HCT116 (cell line): ENCODE measurements at regions not wholly inside any gene's neighbourhood (a gene's known extent, or its start where the extent isn't known, plus 50 kb on each side); places are given as distances from the start of the nearest gene placed in this dataset.

ENCODE experiments used
- ATAC-seq: fragments of 200-7000 bp; cut with Tn5 transposase; 2 replicates; pipeline ENCODE4 v1.9.1; 2020; ENCODE audit warnings: mild to moderate bottlenecking, moderate library complexity
- BruUV-seq: library from RNA; stranded (reverse); fragments of 400-500 nt; replicated peaks from 2 replicates; lab custom pipeline; 2021; lab: Mats Ljungman, UMichigan
- CTCF ChIA-PET: fragments of 300-600 bp; sonication (Branson Sonifier 250); formaldehyde crosslinking; loops from one replicate; lab custom pipeline; 2021; ENCODE audit warnings: antibody characterized with exemption; lab: Charles Lee
- POLR2A ChIA-PET: fragments of 300-600, 350-600 bp; sonication (Branson Sonifier 250); formaldehyde crosslinking; loops from one replicate; lab custom pipeline; 2021; ENCODE audit warnings: antibody characterized with exemption; lab: Charles Lee
- RAD21 ChIA-PET, 2 experiments: fragments of 300-600 bp; sonication (Branson Sonifier 250); formaldehyde crosslinking; loops; one replicate each; lab custom pipeline; 2023; ENCODE audit warnings: low total read pairs in 2 of 2; ENCODE audit not compliant: uncharacterized antibody in 2 of 2, unreplicated experiment in 2 of 2, low non-redundant PET in 1 of 2; lab: Charles Lee
- DNase-seq: peaks from one replicate; pipeline ENCODE4 v3.0.0-alpha.2; 2010; ENCODE audit warnings: low read depth, low spot score
- H2AFZ ChIP-seq: fragments of 200-600 bp; shearing (Covaris generic), sonication (generic); 2 replicates; pipeline ENCODE4 v1.6.1; 2017; ENCODE audit warnings: low read depth, mixed run types, mixed read lengths, antibody characterized with exemption, low read length; ENCODE audit not compliant: poor library complexity, severe bottlenecking
- H3K27ac ChIP-seq: 2 replicates; pipeline ENCODE4 v1.5.1; 2012; ENCODE audit warnings: low read depth, low read length
- H3K27me3 ChIP-seq: fragments of 200-600 bp; sonication (generic); 2 replicates; pipeline ENCODE4 v1.6.1; 2016; ENCODE audit warnings: mixed run types, low read length, mixed read lengths; ENCODE audit not compliant: insufficient read depth
- H3K36me3 ChIP-seq, 2 experiments: fragments of 200-500 bp in 1 of 2; fragments of 200-600 bp in 1 of 2; sonication (Bioruptor generic) in 1 of 2; sonication (generic) in 1 of 2; 2 replicates each; pipeline versions ENCODE4 v1.5.1 to v1.6.1; 2014 to 2016; ENCODE audit warnings: low read length in 2 of 2, inconsistent platforms in 1 of 2, mixed read lengths in 1 of 2, mixed run types in 1 of 2; ENCODE audit not compliant: insufficient read depth in 2 of 2, control insufficient read depth in 1 of 2
- H3K4me1 ChIP-seq, 2 experiments: fragments of 200-600 bp in 1 of 2; sonication (generic) in 1 of 2; 2 replicates each; pipeline versions ENCODE4 v1.5.1 to v1.6.1; 2012 to 2017; ENCODE audit warnings: low read length in 2 of 2, inconsistent platforms in 1 of 2, mild to moderate bottlenecking in 1 of 2, mixed read lengths in 1 of 2, mixed run types in 1 of 2, moderate library complexity in 1 of 2; ENCODE audit not compliant: insufficient read depth in 2 of 2, control insufficient read depth in 1 of 2
- H3K4me2 ChIP-seq: fragments of 200-600 bp; sonication (generic); 2 replicates; pipeline ENCODE4 v1.6.1; 2017; ENCODE audit warnings: mixed run types, low read length, mixed read lengths
- H3K4me3 ChIP-seq, 2 experiments: fragments of 200-600 bp in 1 of 2; sonication (generic) in 1 of 2; replicated peaks in 1 of 2; 2 replicates each; pipeline ENCODE4 v1.5.1; 2011 to 2016; ENCODE audit warnings: low read length in 2 of 2, control low read depth in 1 of 2, low read depth in 1 of 2, mild to moderate bottlenecking in 1 of 2, mixed read lengths in 1 of 2, mixed run types in 1 of 2
- H3K79me2 ChIP-seq: fragments of 200-600 bp; sonication (generic); 2 replicates; pipeline ENCODE4 v1.6.1; 2017; ENCODE audit warnings: mild to moderate bottlenecking, mixed run types, low read length, moderate library complexity, mixed read lengths; ENCODE audit not compliant: insufficient read depth
- H3K9ac ChIP-seq: fragments of 200-600 bp; sonication (generic); 2 replicates; pipeline ENCODE4 v1.6.1; 2016; ENCODE audit warnings: low read length, mixed read lengths
- H3K9me2 ChIP-seq: fragments of 200-600 bp; sonication (generic), shearing (Covaris generic); 2 replicates; pipeline ENCODE4 v1.6.1; 2017; ENCODE audit warnings: mixed run types, mild to moderate bottlenecking, moderate library complexity; ENCODE audit not compliant: insufficient read depth
- H3K9me3 ChIP-seq, 2 experiments: fragments of 200-500 bp in 1 of 2; fragments of 200-600 bp in 1 of 2; sonication (Bioruptor generic) in 1 of 2; sonication (generic) in 1 of 2; 2 replicates each; pipeline ENCODE4 v1.6.1; 2014 to 2017; ENCODE audit warnings: low read length in 2 of 2, mixed read lengths in 2 of 2, inconsistent platforms in 1 of 2, low read depth in 1 of 2, mild to moderate bottlenecking in 1 of 2, mixed run types in 1 of 2, moderate library complexity in 1 of 2; ENCODE audit not compliant: control insufficient read depth in 1 of 2, insufficient read depth in 1 of 2
- H4K20me1 ChIP-seq: fragments of 200-600 bp; sonication (generic), shearing (Covaris generic); 2 replicates; pipeline ENCODE4 v1.6.1; 2017; ENCODE audit warnings: mixed run types, mild to moderate bottlenecking, moderate library complexity; ENCODE audit not compliant: insufficient read depth
- CBX3 ChIP-seq: IDR thresholded peaks from 2 replicates; pipeline ENCODE4 v1.6.1; 2012; ENCODE audit warnings: low read depth
- CEBPB ChIP-seq: IDR thresholded peaks from 2 replicates; pipeline ENCODE4 v1.6.1; 2012; ENCODE audit warnings: low read depth
- EGR1 ChIP-seq: IDR thresholded peaks from 2 replicates; pipeline ENCODE4 v1.6.1; 2012; ENCODE audit warnings: low read depth
- ELF1 ChIP-seq: IDR thresholded peaks from 2 replicates; pipeline ENCODE4 v1.6.1; 2012; ENCODE audit warnings: low read depth, borderline replicate concordance
- EZH2 ChIP-seq: fragments of 200-600 bp; sonication (generic); IDR thresholded peaks from 2 replicates; pipeline ENCODE4 v1.6.1; 2017; ENCODE audit warnings: antibody characterized with exemption, mixed run types
- EZH2phosphoT487 ChIP-seq: fragments of 200-600 bp; IDR thresholded peaks from 2 replicates; pipeline ENCODE4 v1.6.1; 2018; ENCODE audit warnings: antibody characterized with exemption, borderline replicate concordance
- FOSL1 ChIP-seq: IDR thresholded peaks from 2 replicates; pipeline ENCODE4 v1.6.1; 2012; ENCODE audit warnings: low read depth
- POLR2A ChIP-seq: IDR thresholded peaks from 2 replicates; pipeline ENCODE4 v1.7.0; 2011; ENCODE audit warnings: borderline replicate concordance; ENCODE audit not compliant: insufficient read depth, insufficient read length; ENCODE audit errors: extremely low read depth
- POLR2AphosphoS5 ChIP-seq: IDR thresholded peaks from 2 replicates; pipeline ENCODE4 v1.6.1; 2011; ENCODE audit warnings: mild to moderate bottlenecking, low read depth, low read length, moderate library complexity
- RAD21 ChIP-seq: IDR thresholded peaks from 2 replicates; pipeline ENCODE4 v1.6.1; 2012; ENCODE audit warnings: low read depth, mild to moderate bottlenecking
- SIN3A ChIP-seq: IDR thresholded peaks from 2 replicates; pipeline ENCODE4 v1.6.1; 2012; ENCODE audit warnings: low read depth
- TCF7L2 ChIP-seq: IDR thresholded peaks from 2 replicates; pipeline ENCODE4 v1.7.0; 2011; ENCODE audit warnings: borderline replicate concordance, inconsistent platforms; ENCODE audit not compliant: insufficient read depth, insufficient read length; ENCODE audit errors: extremely low read depth
- ZFX ChIP-seq: fragments of 450-650 bp; IDR thresholded peaks from 2 replicates; pipeline ENCODE4 v1.6.1; 2017
- ZNF274 ChIP-seq: fragments of 200-500 bp; sonication (Bioruptor generic); IDR thresholded peaks from 2 replicates; pipeline ENCODE4 v1.6.1; 2014; ENCODE audit warnings: mild to moderate bottlenecking, low read depth, low read length, inconsistent platforms
- intact Hi-C: fragments of 100-400 bp; cut with micrococcal nuclease; formaldehyde crosslinking; loops from 2 replicates; pipeline ENCODE4 v1.10.0; 2022
- TF ChIP-seq, protein P1 (sequence below): IDR thresholded peaks from 2 replicates; pipeline ENCODE4 v1.6.1; 2012
- TF ChIP-seq, protein P2 (sequence below), 3 experiments: fragments of 200-600 bp in 1 of 3; sonication (generic) in 1 of 3; IDR thresholded peaks in 2 of 3; conservative IDR thresholded peaks in 1 of 3; 2 replicates each; pipeline ENCODE4 v1.5.1; 2012 to 2017; ENCODE audit warnings: low read depth in 2 of 3, low read length in 2 of 3, antibody characterized with exemption in 1 of 3, borderline replicate concordance in 1 of 3, control low read depth in 1 of 3, mild to moderate bottlenecking in 1 of 3, mixed read lengths in 1 of 3, mixed run types in 1 of 3, moderate library complexity in 1 of 3; ENCODE audit not compliant: insufficient read depth in 1 of 3
- TF ChIP-seq, protein P3 (sequence below): IDR thresholded peaks from 2 replicates; pipeline ENCODE4 v1.6.1; 2012
- TF ChIP-seq, protein P4 (sequence below): IDR thresholded peaks from 2 replicates; pipeline ENCODE4 v1.6.1; 2011; ENCODE audit warnings: mild to moderate bottlenecking, low read length, moderate library complexity; ENCODE audit not compliant: insufficient replicate concordance; ENCODE audit errors: extremely low read depth

DNA sequence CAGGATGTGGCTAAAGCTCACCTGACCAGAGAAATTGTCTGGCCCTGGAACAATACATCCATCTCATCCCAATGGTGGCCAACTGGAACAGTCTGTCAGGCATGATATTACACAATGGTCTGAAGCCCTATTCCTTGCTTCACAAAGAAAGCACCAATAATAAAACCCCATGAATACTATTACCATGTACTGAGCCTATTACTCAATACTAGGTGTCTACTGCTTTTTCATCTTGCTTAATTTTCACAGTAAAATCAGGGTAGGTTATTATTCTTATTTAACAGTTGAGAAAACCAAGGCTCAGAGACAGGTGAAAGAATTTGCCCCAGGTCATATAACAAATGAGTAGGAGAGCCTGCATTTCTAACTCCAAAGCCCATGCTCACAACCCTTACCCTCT lies 68.9 kb upstream of the CAPRIN1 start:
- ChIA-PET CTCF (interaction anchor here (1.1 to 1.6 kb wide), 2 partner anchors 11 to 124 kb away, joined by 4 to 6 read pairs; no protein-coding TSS in a partner anchor), RAD21 (interaction anchor here in 1 of 2 experiments (0.6 kb wide), 1 partner anchor 94 kb away, joined by 3 read pairs; no protein-coding TSS in a partner anchor), POLR2A (no interaction called here)
- no peaks in the 10 kb centered on the region for H4K20me1 ChIP-seq
- no peaks in the 10 kb centered on the region for H3K27me3 ChIP-seq
- no TSS peak for BruUV-seq
- H3K4me1 ChIP-seq, result peaks cover 4 to 5% of the 10 kb centered on the region in 2 experiments
- no peak for ATAC-seq
- no peaks in the 10 kb centered on the region for H3K36me3 ChIP-seq
- no peaks in the 10 kb centered on the region for H3K9me3 ChIP-seq
- no peak overlapping the region for H2AFZ ChIP-seq
- TF ChIP-seq SIN3A (no peak), TCF7L2 (no peak), EZH2phosphoT487 (no peak), POLR2AphosphoS5 (no peak), ELF1 (no peak), EGR1 (no peak), FOSL1 (no peak), POLR2A (no peak), CEBPB (no peak), ZNF274 (no peak), CBX3 (no peak), ZFX (no peak), RAD21 (no peak), EZH2 (no peak)
- TF ChIP-seq, protein P1, sequence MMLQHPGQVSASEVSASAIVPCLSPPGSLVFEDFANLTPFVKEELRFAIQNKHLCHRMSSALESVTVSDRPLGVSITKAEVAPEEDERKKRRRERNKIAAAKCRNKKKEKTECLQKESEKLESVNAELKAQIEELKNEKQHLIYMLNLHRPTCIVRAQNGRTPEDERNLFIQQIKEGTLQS, result no peak
- TF ChIP-seq, protein P2, sequence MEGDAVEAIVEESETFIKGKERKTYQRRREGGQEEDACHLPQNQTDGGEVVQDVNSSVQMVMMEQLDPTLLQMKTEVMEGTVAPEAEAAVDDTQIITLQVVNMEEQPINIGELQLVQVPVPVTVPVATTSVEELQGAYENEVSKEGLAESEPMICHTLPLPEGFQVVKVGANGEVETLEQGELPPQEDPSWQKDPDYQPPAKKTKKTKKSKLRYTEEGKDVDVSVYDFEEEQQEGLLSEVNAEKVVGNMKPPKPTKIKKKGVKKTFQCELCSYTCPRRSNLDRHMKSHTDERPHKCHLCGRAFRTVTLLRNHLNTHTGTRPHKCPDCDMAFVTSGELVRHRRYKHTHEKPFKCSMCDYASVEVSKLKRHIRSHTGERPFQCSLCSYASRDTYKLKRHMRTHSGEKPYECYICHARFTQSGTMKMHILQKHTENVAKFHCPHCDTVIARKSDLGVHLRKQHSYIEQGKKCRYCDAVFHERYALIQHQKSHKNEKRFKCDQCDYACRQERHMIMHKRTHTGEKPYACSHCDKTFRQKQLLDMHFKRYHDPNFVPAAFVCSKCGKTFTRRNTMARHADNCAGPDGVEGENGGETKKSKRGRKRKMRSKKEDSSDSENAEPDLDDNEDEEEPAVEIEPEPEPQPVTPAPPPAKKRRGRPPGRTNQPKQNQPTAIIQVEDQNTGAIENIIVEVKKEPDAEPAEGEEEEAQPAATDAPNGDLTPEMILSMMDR (IDR thresholded peaks at IDR 0.05 in 2 of 3, conservative IDR thresholded peaks at IDR 0.05 in 1 of 3; ENCODE audit: borderline replicate concordance in 1 of 3, insufficient read depth in 1 of 3, low read depth in 2 of 3, low read length in 2 of 3), result no peak
- TF ChIP-seq, protein P3, sequence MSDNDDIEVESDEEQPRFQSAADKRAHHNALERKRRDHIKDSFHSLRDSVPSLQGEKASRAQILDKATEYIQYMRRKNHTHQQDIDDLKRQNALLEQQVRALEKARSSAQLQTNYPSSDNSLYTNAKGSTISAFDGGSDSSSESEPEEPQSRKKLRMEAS, result no peak
- TF ChIP-seq, protein P4, sequence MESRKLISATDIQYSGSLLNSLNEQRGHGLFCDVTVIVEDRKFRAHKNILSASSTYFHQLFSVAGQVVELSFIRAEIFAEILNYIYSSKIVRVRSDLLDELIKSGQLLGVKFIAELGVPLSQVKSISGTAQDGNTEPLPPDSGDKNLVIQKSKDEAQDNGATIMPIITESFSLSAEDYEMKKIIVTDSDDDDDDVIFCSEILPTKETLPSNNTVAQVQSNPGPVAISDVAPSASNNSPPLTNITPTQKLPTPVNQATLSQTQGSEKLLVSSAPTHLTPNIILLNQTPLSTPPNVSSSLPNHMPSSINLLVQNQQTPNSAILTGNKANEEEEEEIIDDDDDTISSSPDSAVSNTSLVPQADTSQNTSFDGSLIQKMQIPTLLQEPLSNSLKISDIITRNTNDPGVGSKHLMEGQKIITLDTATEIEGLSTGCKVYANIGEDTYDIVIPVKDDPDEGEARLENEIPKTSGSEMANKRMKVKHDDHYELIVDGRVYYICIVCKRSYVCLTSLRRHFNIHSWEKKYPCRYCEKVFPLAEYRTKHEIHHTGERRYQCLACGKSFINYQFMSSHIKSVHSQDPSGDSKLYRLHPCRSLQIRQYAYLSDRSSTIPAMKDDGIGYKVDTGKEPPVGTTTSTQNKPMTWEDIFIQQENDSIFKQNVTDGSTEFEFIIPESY, result no peak
- intact Hi-C loops, result no loop called here
- no peaks in the 10 kb centered on the region for H3K9me2 ChIP-seq
- DNase-seq, result no peak
- no peak overlapping the region for H3K27ac ChIP-seq
- no peaks in the 10 kb centered on the region for H3K79me2 ChIP-seq
- no peak overlapping the region for H3K4me2 ChIP-seq
- no peak overlapping the region for H3K4me3 ChIP-seq
- H3K9ac ChIP-seq, result no peak overlapping the region
